Kidney (tissue), 13 donors: ENCODE measurements at regions not wholly inside any gene's neighbourhood (a gene's known extent, or its start where the extent isn't known, plus 50 kb on each side); places are given as distances from the start of the nearest gene placed in this dataset.

ENCODE experiments used
- DNase-seq, 5 donors: peaks; one replicate each; pipeline ENCODE4 v3.0.0-alpha.2; 2013 to 2020
- FAIRE-seq: peaks from 2 replicates; lab custom pipeline; 2012; peaks lifted over from hg19 to GRCh38; lab: Jason Lieb, UNC
- H3K27ac ChIP-seq, 2 donors: one replicate each; pipeline ENCODE4 v1.7.0; 2013; ENCODE audit warnings: low read depth in 2 of 2, low read length in 2 of 2, inconsistent platforms in 1 of 2
- H3K27me3 ChIP-seq: one replicate; pipeline ENCODE4 v1.7.1; 2013; ENCODE audit warnings: low read length, inconsistent platforms; ENCODE audit not compliant: control insufficient read depth, insufficient read depth
- H3K36me3 ChIP-seq, 3 donors: one replicate each; pipeline versions ENCODE4 v1.7.0 to v1.7.1; 2013; ENCODE audit warnings: low read length in 3 of 3, control low read depth in 1 of 3, inconsistent platforms in 1 of 3; ENCODE audit not compliant: insufficient read depth in 3 of 3, control insufficient read depth in 2 of 3
- H3K4me1 ChIP-seq, 3 donors: one replicate each; pipeline versions ENCODE4 v1.7.0 to v1.7.1; 2013; ENCODE audit warnings: low read length in 3 of 3, inconsistent platforms in 1 of 3, low read depth in 1 of 3; ENCODE audit not compliant: control insufficient read depth in 2 of 3, insufficient read depth in 2 of 3
- H3K4me3 ChIP-seq, 3 donors: one replicate each; pipeline versions ENCODE4 v1.7.0 to v1.8.1; 2013; ENCODE audit warnings: low read length in 3 of 3, control low read depth in 1 of 3, inconsistent platforms in 1 of 3
- H3K9ac ChIP-seq, 3 donors: one replicate each; pipeline versions ENCODE4 v1.7.0 to v1.7.1; 2013; ENCODE audit warnings: low read length in 3 of 3, control low read depth in 1 of 3, inconsistent platforms in 1 of 3
- H3K9me3 ChIP-seq, 3 donors: one replicate each; pipeline versions ENCODE4 v1.7.0 to v1.7.1; 2013; ENCODE audit warnings: low read length in 3 of 3, control low read depth in 1 of 3, inconsistent platforms in 1 of 3; ENCODE audit not compliant: control insufficient read depth in 2 of 3, insufficient read depth in 1 of 3
- CTCF ChIP-seq: IDR thresholded peaks from 3 replicates; pipeline ENCODE4 v1.5.1; 2012; ENCODE audit warnings: mild to moderate bottlenecking, moderate library complexity, borderline replicate concordance; ENCODE audit not compliant: insufficient read depth; ENCODE audit errors: extremely low read depth
- intact Hi-C: fragments of 100-400 bp; cut with DNase I; formaldehyde crosslinking; loops from one replicate; pipeline ENCODE4 v1.11.1; 2022
- donor health status: control.
- donor health status: control.
- donor health status: control.
- donor health status: control.
- donor health status: control.
- donor health status: DM: yes; HTN: yes; CAD: no.
- donor health status: Normal renal cell carcinoma (clear cell type).

GRCh38 chr17:77363821-77364361, 223.1 kb downstream of the SEC14L1 start:
- no peaks in the 10 kb centered on the region for H3K36me3 ChIP-seq
- intact Hi-C loops: no loop called here
- DNase-seq (peak in 4 of 5 donors; percentile 57 to 90 (median 74)), FAIRE-seq (no peak)
- peak overlapping the region in 1 of 2 donors; percentile 59 for H3K27ac ChIP-seq
- no peaks in the 10 kb centered on the region for H3K9me3 ChIP-seq
- TF ChIP-seq CTCF: no peak
- H3K4me1 ChIP-seq: peaks cover 0 to 31% (median 29%) of the 10 kb centered on the region in 3 donors
- H3K27me3 ChIP-seq: no peaks in the 10 kb centered on the region
- peak overlapping the region in 1 of 3 donors; percentile 46 for H3K9ac ChIP-seq
- H3K4me3 ChIP-seq: no peak overlapping the region

DNA sequence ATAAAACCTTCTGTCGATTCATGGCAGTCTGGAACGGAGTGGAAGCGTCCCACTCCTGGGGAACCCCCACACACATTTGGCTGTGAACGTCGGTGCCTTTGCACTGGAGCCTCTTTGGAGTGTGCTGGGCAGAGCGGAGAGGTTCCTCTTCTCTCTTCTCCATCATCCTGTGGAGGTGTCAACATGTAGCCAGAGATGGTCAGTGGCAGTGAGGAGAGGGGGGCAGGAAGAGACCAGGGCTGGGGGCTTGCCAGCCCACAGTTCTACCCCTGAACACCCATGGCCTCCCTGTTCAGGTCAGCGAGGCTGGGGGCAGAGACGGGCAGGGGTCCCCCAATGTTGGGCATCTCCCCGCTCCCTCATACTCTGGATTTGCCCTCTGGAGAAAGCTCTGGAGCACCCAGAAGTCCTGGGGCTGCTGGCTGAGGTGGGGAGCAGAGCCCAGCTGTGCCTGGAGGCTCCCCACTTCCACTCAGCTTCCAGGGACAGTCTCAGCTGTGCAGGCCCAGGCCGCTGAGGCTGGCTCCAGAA, 223.7 kb downstream of the SEC14L1 start:
- H3K4me1 ChIP-seq: peaks cover 0 to 31% (median 29%) of the 10 kb centered on the region in 3 donors
- peak overlapping the region; percentile 30 to 82 for H3K27ac ChIP-seq
- no peak for TF ChIP-seq CTCF
- no peaks in the 10 kb centered on the region for H3K27me3 ChIP-seq
- H3K36me3 ChIP-seq: no peaks in the 10 kb centered on the region
- H3K4me3 ChIP-seq: no peak overlapping the region
- peak overlapping the region in 1 of 3 donors; percentile 46 for H3K9ac ChIP-seq
- H3K9me3 ChIP-seq: no peaks in the 10 kb centered on the region
- no peak for FAIRE-seq
- peak in 1 of 5 donors; percentile 42 for DNase-seq
- intact Hi-C loops: no loop called here

- Histone ChIP-seq H3K9me3 (no peaks in the 10 kb centered on the region), H3K4me3 (no peak overlapping the region), H3K4me1 (peaks cover 0 to 31% (median 29%) of the 10 kb centered on the region in 3 donors), H3K9ac (peak overlapping the region in 1 of 3 donors; percentile 44), H3K27me3 (no peaks in the 10 kb centered on the region), H3K36me3 (no peaks in the 10 kb centered on the region), H3K27ac (peak overlapping the region; percentile 82 to 88)
- FAIRE-seq (no peak), DNase-seq (no peak)
- intact Hi-C loops: no loop called here
- no peak for TF ChIP-seq CTCF
Measured at GRCh38 chr17:77364941-77365583, 224.3 kb downstream of the SEC14L1 start.
